Peyer's patch (tissue), 4 donors: ENCODE measurements at regions not wholly inside any gene's neighbourhood (a gene's known extent, or its start where the extent isn't known, plus 50 kb on each side); places are given as distances from the start of the nearest gene placed in this dataset.

Experiments
- DNase-seq, 3 donors: peaks; one replicate each; pipeline ENCODE4 v3.0.0-alpha.2; 2017 to 2019
- H3K27ac ChIP-seq, 4 donors: fragments of 200-600 bp; sonication (generic); one replicate each; pipeline ENCODE4 v1.5.1; 2016 to 2019
- H3K27me3 ChIP-seq, 2 donors: fragments of 200-600 bp; sonication (generic); one replicate each; pipeline ENCODE4 v1.5.1; 2019
- H3K36me3 ChIP-seq, 3 donors: fragments of 200-600 bp; sonication (generic); one replicate each; pipeline ENCODE4 v1.5.1; 2016 to 2019
- H3K4me1 ChIP-seq, 4 donors: fragments of 200-600 bp; sonication (generic); one replicate each; pipeline ENCODE4 v1.5.1; 2016 to 2019
- H3K4me3 ChIP-seq, 4 donors: fragments of 200-600 bp; sonication (generic); 1 replicate in 3 of 4; 2 replicates in 1 of 4; pipeline ENCODE4 v1.5.1; 2016 to 2019; ENCODE audit warnings: mild to moderate bottlenecking in 1 of 4
- H3K9me3 ChIP-seq, 4 donors: fragments of 200-600 bp; sonication (generic); one replicate each; pipeline ENCODE4 v1.5.1; 2016 to 2019; ENCODE audit warnings: mild to moderate bottlenecking in 1 of 4
- POLR2A ChIP-seq, 2 donors: fragments of 450-650 bp; IDR thresholded peaks; one replicate each; pipeline ENCODE4 v1.5.1; 2017; ENCODE audit warnings: antibody characterized with exemption in 2 of 2, mild to moderate bottlenecking in 2 of 2, moderate library complexity in 2 of 2
- TF ChIP-seq, protein P1 (sequence below), 6 experiments: fragments of 450-650 bp in 4 of 6; fragments of 200-600 bp in 2 of 6; sonication (generic) in 1 of 6; IDR thresholded peaks; one replicate each; pipeline ENCODE4 v1.5.1; 2017 to 2019; ENCODE audit warnings: antibody characterized with exemption in 6 of 6, mild to moderate bottlenecking in 3 of 6, moderate library complexity in 1 of 6

DNA sequence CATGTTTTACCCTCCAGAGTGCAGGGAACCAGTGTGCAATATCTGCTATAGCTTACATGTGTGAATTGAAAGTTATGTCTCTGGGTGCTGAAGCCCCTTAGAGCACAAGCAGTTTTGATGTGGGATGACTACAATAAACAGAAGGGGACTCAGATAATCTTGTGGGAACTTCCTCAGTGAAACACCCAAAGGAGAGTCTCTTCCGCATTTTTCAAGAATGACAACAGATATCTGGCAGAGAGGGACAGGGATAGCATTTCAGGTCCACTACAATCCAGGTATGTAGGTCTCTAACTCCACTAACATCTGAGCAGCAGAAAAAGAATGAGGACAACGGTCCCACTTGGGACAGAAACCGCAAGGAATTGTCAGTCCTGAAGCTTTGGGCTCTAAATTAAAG is 67.6 kb upstream of the PDE4B start:
- H3K9me3 ChIP-seq: no peaks in the 10 kb centered on the region
- no peak overlapping the region for H3K27ac ChIP-seq
- no peak for TF ChIP-seq POLR2A (IDR thresholded peaks at IDR 0.05)
- TF ChIP-seq, protein P1, sequence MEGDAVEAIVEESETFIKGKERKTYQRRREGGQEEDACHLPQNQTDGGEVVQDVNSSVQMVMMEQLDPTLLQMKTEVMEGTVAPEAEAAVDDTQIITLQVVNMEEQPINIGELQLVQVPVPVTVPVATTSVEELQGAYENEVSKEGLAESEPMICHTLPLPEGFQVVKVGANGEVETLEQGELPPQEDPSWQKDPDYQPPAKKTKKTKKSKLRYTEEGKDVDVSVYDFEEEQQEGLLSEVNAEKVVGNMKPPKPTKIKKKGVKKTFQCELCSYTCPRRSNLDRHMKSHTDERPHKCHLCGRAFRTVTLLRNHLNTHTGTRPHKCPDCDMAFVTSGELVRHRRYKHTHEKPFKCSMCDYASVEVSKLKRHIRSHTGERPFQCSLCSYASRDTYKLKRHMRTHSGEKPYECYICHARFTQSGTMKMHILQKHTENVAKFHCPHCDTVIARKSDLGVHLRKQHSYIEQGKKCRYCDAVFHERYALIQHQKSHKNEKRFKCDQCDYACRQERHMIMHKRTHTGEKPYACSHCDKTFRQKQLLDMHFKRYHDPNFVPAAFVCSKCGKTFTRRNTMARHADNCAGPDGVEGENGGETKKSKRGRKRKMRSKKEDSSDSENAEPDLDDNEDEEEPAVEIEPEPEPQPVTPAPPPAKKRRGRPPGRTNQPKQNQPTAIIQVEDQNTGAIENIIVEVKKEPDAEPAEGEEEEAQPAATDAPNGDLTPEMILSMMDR (IDR thresholded peaks at IDR 0.05): no peak
- no peaks in the 10 kb centered on the region for H3K36me3 ChIP-seq
- no peak overlapping the region for H3K4me3 ChIP-seq
- H3K27me3 ChIP-seq: no peaks in the 10 kb centered on the region
- no peak for DNase-seq
- H3K4me1 ChIP-seq: no peaks in the 10 kb centered on the region

DNA sequence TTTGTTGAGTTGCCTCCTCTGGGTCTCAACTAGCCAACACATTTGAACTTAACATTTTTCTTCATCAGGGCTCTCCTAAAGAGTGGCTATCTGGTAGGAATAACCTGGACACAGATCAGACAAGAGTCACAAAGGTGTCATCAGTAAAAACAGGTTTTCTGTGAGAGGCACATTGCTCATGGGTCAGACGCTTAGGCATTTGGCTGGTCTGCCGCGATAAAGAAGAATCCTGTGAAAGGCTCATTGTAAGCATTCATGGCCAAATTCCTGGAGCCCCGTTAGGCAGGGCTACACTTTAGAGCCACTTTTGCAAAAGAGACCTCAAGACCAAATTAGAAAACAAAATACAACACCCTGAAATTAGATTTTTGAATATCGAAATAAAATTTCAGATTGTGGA is 64.2 kb upstream of the PDE4B start:
- no peak for DNase-seq
- Histone ChIP-seq H3K27ac (no peak overlapping the region), H3K9me3 (no peaks in the 10 kb centered on the region), H3K4me1 (no peaks in the 10 kb centered on the region), H3K36me3 (no peaks in the 10 kb centered on the region), H3K4me3 (no peak overlapping the region), H3K27me3 (no peaks in the 10 kb centered on the region)
- TF ChIP-seq, protein P1 (IDR thresholded peaks at IDR 0.05): no peak

DNA sequence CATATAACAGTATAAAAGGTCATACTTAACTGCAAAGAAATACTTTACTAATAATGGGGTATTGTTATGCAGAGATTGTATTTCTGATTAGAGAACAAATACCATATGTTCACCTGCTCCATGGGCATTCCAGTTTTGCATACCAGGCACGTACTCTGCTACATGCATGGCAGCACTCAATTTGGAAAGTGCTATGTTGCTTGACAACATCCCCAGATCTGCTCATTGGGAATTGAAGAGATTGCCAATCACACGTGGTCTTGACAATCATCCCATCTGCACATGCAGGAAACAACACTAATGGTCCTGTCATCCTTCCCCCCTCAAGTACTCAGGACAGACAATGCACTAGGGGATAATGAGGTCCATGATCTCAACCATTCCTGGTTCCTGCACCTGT is 63.4 kb upstream of the PDE4B start:
- no peak for DNase-seq
- no peak overlapping the region for H3K4me3 ChIP-seq
- no peaks in the 10 kb centered on the region for H3K36me3 ChIP-seq
- no peak overlapping the region for H3K27ac ChIP-seq
- no peaks in the 10 kb centered on the region for H3K4me1 ChIP-seq
- no peaks in the 10 kb centered on the region for H3K9me3 ChIP-seq
- H3K27me3 ChIP-seq: no peaks in the 10 kb centered on the region
- TF ChIP-seq, protein P1 (IDR thresholded peaks at IDR 0.05): no peak
- TF ChIP-seq POLR2A (IDR thresholded peaks at IDR 0.05): no peak

DNA sequence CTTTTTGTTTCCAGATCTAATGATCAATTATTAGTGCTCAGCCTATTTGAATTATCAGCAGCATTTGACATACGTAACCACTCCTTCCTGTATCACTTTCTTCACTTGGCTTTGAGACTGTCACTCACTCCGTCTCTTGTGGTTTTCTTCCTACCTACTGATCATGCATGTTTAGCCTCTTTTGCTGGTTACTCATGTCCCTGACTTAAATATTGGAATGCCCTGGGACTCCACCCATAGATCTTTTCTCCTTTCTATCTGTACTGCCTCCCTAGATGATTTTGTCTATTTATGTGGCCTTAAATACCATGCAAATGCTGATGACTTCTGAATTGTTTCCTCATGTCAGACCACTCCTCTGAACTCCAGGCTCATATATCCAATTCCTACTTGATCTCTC is 57.7 kb upstream of the PDE4B start:
- no peaks in the 10 kb centered on the region for H3K9me3 ChIP-seq
- no peaks in the 10 kb centered on the region for H3K4me1 ChIP-seq
- no peak overlapping the region for H3K27ac ChIP-seq
- no peaks in the 10 kb centered on the region for H3K27me3 ChIP-seq
- no peak overlapping the region for H3K4me3 ChIP-seq
- H3K36me3 ChIP-seq: no peaks in the 10 kb centered on the region
- TF ChIP-seq, protein P1 (IDR thresholded peaks at IDR 0.05): no peak
- TF ChIP-seq POLR2A (IDR thresholded peaks at IDR 0.05): no peak
- DNase-seq: no peak

DNA sequence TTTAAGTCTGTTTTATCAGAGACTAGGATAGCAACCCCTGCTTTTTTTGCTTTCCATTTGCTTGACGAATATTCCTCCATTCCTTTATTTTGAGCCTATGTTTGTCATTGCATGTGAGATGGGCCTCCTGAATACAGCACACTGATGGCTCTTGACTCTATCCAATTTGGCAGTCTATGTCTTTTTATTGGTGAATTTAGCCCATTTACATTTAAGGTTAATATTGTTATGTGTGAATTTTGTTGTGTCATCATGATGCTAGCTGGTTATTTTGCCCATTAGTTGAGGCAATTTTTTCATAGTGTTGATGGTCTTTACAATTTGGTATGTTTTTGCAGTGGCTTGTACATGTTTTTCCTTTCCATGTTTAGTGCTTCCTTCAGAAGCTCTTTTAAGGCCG is 50.7 kb upstream of the PDE4B start:
- H3K27me3 ChIP-seq: no peaks in the 10 kb centered on the region
- no peaks in the 10 kb centered on the region for H3K36me3 ChIP-seq
- no peak overlapping the region for H3K4me3 ChIP-seq
- no peak for DNase-seq
- TF ChIP-seq, protein P1 (IDR thresholded peaks at IDR 0.05): no peak
- TF ChIP-seq POLR2A (IDR thresholded peaks at IDR 0.05): no peak
- peaks cover 0 to 9% (median 0%) of the 10 kb centered on the region in 4 donors for H3K9me3 ChIP-seq
- no peaks in the 10 kb centered on the region for H3K4me1 ChIP-seq
- H3K27ac ChIP-seq: no peak overlapping the region
